ENCODE measurements at regions not wholly inside any gene's neighbourhood (a gene's known extent, or its start where the extent isn't known, plus 50 kb on each side); places are given as distances from the start of the nearest gene placed in this dataset.

GRCh38 chr10:33091201-33091600 is 133.2 kb upstream of the ITGB1 start:
- intact Hi-C loops (cut with DNase I): no loop called here
- Histone ChIP-seq H3K9me3 (peaks cover 0 to 18% (median 0%) of the 10 kb centered on the region in 11 donors), H3K4me3 (no peak overlapping the region), H3K27me3 (peaks cover 0 to 35% (median 0%) of the 10 kb centered on the region in 7 donors), H3K36me3 (no peaks in the 10 kb centered on the region), H3K27ac (no peak overlapping the region), H3K4me1 (peaks cover 0 to 3% (median 0%) of the 10 kb centered on the region in 9 donors)
- 48 to 55% methylated on average over 1 of the region's 1 CpG for WGBS, 2 donors
- TF ChIP-seq CTCF (IDR thresholded peaks at IDR 0.05): no peak
- ATAC-seq (no peak), DNase-seq (no peak)

GRCh38 chr10:33088990-33089389 is 131.0 kb upstream of the ITGB1 start:
- no peak for TF ChIP-seq CTCF (IDR thresholded peaks at IDR 0.05)
- H3K36me3 ChIP-seq: no peaks in the 10 kb centered on the region
- intact Hi-C loops (cut with DNase I): no loop called here

GRCh38 chr10:33087922-33088321 is 129.9 kb upstream of the ITGB1 start:
- H3K9me3 ChIP-seq: peaks cover 0 to 9% (median 0%) of the 10 kb centered on the region in 11 donors
- WGBS, 2 donors: 94 to 97% methylated on average over 1 of the region's 1 CpG
- peaks cover 0 to 41% (median 0%) of the 10 kb centered on the region in 7 donors for H3K27me3 ChIP-seq
- H3K4me1 ChIP-seq: peaks cover 0 to 10% (median 3%) of the 10 kb centered on the region in 9 donors
- ATAC-seq (no peak), DNase-seq (no peak)
- no peak for TF ChIP-seq CTCF (IDR thresholded peaks at IDR 0.05)
- no peak overlapping the region for H3K4me3 ChIP-seq
- intact Hi-C loops (cut with DNase I): no loop called here
- H3K27ac ChIP-seq: peak overlapping the region in 1 of 10 donors; percentile 15
- no peaks in the 10 kb centered on the region for H3K36me3 ChIP-seq

More at GRCh38 chr10:33088990-33089389, 131.0 kb upstream of the ITGB1 start:
- ATAC-seq: no peak
- H3K4me3 ChIP-seq: no peak overlapping the region
- H3K9me3 ChIP-seq: peaks cover 0 to 9% (median 0%) of the 10 kb centered on the region in 11 donors
- WGBS, 2 donors: 86 to 89% methylated on average over 6 of the region's 6 CpGs
- no peak overlapping the region for H3K27ac ChIP-seq
- no peak for DNase-seq
- peaks cover 0 to 37% (median 0%) of the 10 kb centered on the region in 7 donors for H3K27me3 ChIP-seq
- H3K4me1 ChIP-seq: peaks cover 0 to 10% (median 3%) of the 10 kb centered on the region in 9 donors

GRCh38 chr10:33087152-33087551 is 129.1 kb upstream of the ITGB1 start:
- Histone ChIP-seq H3K27ac (no peak overlapping the region), H3K4me3 (no peak overlapping the region), H3K9me3 (peaks cover 0 to 9% (median 0%) of the 10 kb centered on the region in 11 donors), H3K36me3 (no peaks in the 10 kb centered on the region), H3K4me1 (peaks cover 0 to 10% (median 0%) of the 10 kb centered on the region in 9 donors), H3K27me3 (peaks cover 0 to 44% (median 0%) of the 10 kb centered on the region in 7 donors)
- DNase-seq: no peak
- no peak for TF ChIP-seq CTCF (IDR thresholded peaks at IDR 0.05)
- 61 to 76% methylated on average over 3 of the region's 3 CpGs for WGBS, 2 donors
- intact Hi-C loops (cut with DNase I): no loop called here
- no peak for ATAC-seq

All from heart right ventricle (tissue), 16 donors.